ENCODE measurements at regions not wholly inside any gene's neighbourhood (a gene's known extent, or its start where the extent isn't known, plus 50 kb on each side); places are given as distances from the start of the nearest gene placed in this dataset.

DNA sequence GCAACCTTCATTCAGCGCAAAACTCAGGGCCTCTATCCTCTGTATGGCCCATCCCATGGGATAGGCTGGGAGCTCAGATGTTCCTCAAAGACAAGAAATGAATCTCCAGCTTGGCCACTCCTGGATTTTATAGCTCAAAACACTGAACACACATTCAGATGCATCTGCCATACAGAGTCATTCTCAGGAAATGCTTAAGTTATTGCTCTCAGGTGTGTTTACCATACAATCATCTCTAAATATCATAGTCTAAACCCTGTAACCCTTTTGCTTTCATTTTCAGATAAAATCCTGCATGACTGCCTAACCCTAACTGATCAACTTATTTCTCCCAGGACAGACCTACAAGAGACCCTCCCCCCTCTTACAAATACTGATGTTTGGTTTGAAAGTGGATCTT lies 140.9 kb upstream of the FMR1 start:
- Histone ChIP-seq H3K4me3 (no peak overlapping the region), H3K9me3 (no peaks in the 10 kb centered on the region), H3K27me3 (no peaks in the 10 kb centered on the region), H3K4me1 (ENCODE audit: insufficient read depth) (no peaks in the 10 kb centered on the region), H3K36me3 (no peaks in the 10 kb centered on the region), H3K27ac (no peak overlapping the region)
- intact Hi-C loops (cut with DNase I) = no loop called here
- DNase-seq = no peak
- TF ChIP-seq EP300 (IDR thresholded peaks at IDR 0.05) = no peak
- TF ChIP-seq CTCF (IDR thresholded peaks at IDR 0.05) = no peak
- no peak for TF ChIP-seq POLR2A (IDR thresholded peaks at IDR 0.05)
- WGBS, 3 donors = 76 to 100% (median 92%) methylated on average over 1 of the region's 1 CpG

DNA sequence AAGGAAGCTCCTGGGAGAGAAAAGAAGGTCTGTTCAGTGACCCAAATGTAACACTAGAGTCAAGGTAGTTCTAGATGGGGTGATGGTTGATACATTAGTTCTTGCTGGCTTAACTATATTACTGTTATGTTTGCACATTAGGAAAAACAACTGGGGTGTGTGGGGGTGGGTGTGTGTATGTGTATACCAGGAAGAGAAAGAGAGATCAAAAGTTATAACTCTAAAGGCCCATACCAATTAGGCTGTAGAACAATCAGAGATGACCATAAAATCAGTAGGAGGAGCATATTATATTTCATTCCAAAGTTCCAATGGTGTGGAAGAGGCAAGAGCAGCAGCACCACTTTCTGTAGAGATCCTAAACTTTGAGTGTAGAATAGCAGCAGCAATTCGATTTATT lies 134.7 kb upstream of the FMR1 start:
- no peak for DNase-seq
- no peaks in the 10 kb centered on the region for H3K27me3 ChIP-seq
- H3K9me3 ChIP-seq = no peaks in the 10 kb centered on the region
- TF ChIP-seq POLR2A (IDR thresholded peaks at IDR 0.05) (no peak), CTCF (IDR thresholded peaks at IDR 0.05) (no peak), EP300 (IDR thresholded peaks at IDR 0.05) (no peak)
- H3K4me1 ChIP-seq (ENCODE audit: insufficient read depth) = no peaks in the 10 kb centered on the region
- 49 to 70% (median 64%) methylated on average over 1 of the region's 1 CpG for WGBS, 3 donors
- H3K27ac ChIP-seq = no peak overlapping the region
- no peak overlapping the region for H3K4me3 ChIP-seq
- intact Hi-C loops (cut with DNase I) = no loop called here
- H3K36me3 ChIP-seq = no peaks in the 10 kb centered on the region

DNA sequence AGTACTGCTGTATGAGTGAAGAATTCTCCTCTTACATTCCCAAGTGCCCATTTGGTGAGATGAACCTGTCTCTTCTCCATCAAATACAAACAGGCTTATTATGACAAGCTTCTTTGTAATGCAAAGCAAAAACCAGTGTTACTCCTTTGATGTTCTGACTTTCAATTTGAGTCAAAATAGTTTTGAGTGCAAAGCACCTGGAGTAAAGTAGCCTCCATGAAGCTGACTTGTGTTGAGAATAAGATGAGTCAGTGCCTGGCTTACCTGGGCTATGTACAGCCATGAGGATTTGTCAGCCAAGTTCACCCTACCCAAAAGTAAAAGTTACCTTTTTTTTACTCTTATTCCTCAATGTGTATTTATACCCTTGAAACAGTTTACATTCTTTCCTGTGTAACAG lies 132.5 kb upstream of the FMR1 start:
- Histone ChIP-seq H3K27ac (no peak overlapping the region), H3K27me3 (no peaks in the 10 kb centered on the region), H3K36me3 (no peaks in the 10 kb centered on the region), H3K4me3 (no peak overlapping the region), H3K4me1 (ENCODE audit: insufficient read depth) (no peaks in the 10 kb centered on the region), H3K9me3 (no peaks in the 10 kb centered on the region)
- intact Hi-C loops (cut with DNase I) = no loop called here
- no peak for TF ChIP-seq CTCF (IDR thresholded peaks at IDR 0.05)
- TF ChIP-seq POLR2A (IDR thresholded peaks at IDR 0.05) = no peak
- no peak for TF ChIP-seq EP300 (IDR thresholded peaks at IDR 0.05)
- DNase-seq = no peak

GRCh38 chrX:147781844-147782243 lies 129.9 kb upstream of the FMR1 start:
- 85 to 93% (median 89%) methylated on average over 1 of the region's 1 CpG for WGBS, 3 donors
- no peaks in the 10 kb centered on the region for H3K4me1 ChIP-seq (ENCODE audit: insufficient read depth)
- intact Hi-C loops (cut with DNase I) = no loop called here
- TF ChIP-seq CTCF (IDR thresholded peaks at IDR 0.05) = no peak
- H3K27ac ChIP-seq = no peak overlapping the region
- no peaks in the 10 kb centered on the region for H3K9me3 ChIP-seq
- H3K27me3 ChIP-seq = no peaks in the 10 kb centered on the region
- no peaks in the 10 kb centered on the region for H3K36me3 ChIP-seq
- DNase-seq = no peak
- no peak overlapping the region for H3K4me3 ChIP-seq

Measured in ovary (tissue), 7 donors.